ENCODE measurements at regions not wholly inside any gene's neighbourhood (a gene's known extent, or its start where the extent isn't known, plus 50 kb on each side); places are given as distances from the start of the nearest gene placed in this dataset.

DNA sequence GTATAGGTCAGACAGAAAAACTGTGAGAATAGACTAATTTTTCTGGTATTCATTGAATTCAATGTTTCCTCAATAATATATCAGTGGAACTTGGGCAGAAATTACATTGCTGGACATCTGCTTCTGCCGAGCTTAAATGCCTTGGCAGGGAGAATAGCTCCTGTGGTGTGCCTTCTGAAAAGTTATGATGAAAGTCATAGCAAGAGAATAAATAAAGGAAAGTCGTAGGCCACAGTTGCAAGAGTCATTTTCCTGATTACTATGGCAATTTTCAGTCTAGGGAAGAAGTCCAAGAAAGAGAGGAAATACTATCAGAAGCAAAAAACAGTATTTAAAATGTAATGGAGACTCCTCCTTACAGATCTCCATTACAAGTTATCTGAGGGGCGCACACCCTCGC is 1596.1 kb upstream of the WWC1 start:
- TF ChIP-seq, protein P1, sequence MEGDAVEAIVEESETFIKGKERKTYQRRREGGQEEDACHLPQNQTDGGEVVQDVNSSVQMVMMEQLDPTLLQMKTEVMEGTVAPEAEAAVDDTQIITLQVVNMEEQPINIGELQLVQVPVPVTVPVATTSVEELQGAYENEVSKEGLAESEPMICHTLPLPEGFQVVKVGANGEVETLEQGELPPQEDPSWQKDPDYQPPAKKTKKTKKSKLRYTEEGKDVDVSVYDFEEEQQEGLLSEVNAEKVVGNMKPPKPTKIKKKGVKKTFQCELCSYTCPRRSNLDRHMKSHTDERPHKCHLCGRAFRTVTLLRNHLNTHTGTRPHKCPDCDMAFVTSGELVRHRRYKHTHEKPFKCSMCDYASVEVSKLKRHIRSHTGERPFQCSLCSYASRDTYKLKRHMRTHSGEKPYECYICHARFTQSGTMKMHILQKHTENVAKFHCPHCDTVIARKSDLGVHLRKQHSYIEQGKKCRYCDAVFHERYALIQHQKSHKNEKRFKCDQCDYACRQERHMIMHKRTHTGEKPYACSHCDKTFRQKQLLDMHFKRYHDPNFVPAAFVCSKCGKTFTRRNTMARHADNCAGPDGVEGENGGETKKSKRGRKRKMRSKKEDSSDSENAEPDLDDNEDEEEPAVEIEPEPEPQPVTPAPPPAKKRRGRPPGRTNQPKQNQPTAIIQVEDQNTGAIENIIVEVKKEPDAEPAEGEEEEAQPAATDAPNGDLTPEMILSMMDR (IDR thresholded peaks at IDR 0.05) = no peak
- TF ChIP-seq EZH2 (IDR thresholded peaks at IDR 0.05; ENCODE audit: borderline replicate concordance, insufficient read depth, low read depth, low read length, poor library complexity, severe bottlenecking) = no peak
